D341Med (cell line): ENCODE measurements at regions not wholly inside any gene's neighbourhood (a gene's known extent, or its start where the extent isn't known, plus 50 kb on each side); places are given as distances from the start of the nearest gene placed in this dataset.
"Not testable (repeated sequence)": the region's sequence is repeated elsewhere in the genome, so short reads cannot be mapped to it uniquely, and the experiment has no call there.

Experiments
- DNase-seq: peaks from one replicate; pipeline ENCODE4 v3.0.0; 2012; ENCODE audit warnings: low spot score

DNA sequence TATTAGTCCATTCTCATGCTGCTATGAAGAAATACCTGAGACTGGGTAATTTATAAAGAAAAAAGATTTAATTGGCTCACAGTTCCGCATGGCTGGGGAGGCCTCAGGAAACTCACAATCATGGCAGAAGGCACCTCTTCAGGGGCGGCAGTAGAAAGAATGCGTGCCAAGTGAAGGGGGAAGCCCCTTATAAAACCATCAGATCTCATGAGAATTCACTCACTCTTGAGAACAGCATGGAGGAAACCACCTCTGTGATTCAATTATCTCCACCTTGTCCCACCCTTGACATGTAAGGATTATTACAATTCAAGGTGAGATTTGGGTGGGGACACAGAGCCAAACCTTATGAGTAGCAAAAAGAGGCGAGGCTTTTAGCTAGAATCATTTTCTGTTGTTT lies 60.7 kb upstream of the P2RY1 start:
- DNase-seq, result not testable (repeated sequence)

DNA sequence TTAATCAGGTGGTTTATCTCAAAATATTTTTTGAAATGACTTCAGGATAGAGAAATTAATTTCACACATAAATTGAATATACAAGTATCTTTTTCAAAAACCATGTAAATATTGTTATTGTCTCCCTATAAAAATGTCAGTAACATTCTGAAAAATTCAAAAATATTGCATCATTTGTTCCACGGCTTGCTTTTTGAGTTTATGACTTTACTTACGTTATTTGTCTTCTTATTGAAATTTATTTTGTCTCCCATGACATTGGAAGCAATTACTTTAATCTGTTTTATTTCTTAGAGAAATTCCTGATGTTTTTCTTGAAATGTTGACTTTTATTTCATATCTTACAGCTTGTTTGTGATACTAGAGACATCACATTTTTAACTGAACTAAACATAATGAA lies 56.9 kb upstream of the P2RY1 start:
- DNase-seq, result no peak

DNA sequence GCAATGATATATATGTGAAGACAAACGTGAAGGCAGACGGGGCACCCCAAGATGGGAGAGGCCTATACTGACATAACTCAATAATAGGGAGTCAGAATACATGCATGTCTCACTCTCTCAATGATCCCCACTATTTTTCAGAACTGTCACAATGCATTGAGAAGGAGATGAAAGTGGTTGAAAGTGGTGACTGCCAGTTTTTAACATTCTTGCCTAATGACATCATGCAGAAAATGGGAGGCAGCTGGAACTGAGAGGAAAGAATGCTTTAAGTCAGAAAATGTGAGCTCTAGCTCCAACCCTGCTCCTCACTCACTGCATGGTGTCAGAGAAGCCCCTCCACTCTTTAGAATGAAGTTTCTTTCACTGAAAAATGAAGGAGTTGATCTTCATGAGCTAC lies 55.3 kb upstream of the P2RY1 start:
- no peak for DNase-seq

DNA sequence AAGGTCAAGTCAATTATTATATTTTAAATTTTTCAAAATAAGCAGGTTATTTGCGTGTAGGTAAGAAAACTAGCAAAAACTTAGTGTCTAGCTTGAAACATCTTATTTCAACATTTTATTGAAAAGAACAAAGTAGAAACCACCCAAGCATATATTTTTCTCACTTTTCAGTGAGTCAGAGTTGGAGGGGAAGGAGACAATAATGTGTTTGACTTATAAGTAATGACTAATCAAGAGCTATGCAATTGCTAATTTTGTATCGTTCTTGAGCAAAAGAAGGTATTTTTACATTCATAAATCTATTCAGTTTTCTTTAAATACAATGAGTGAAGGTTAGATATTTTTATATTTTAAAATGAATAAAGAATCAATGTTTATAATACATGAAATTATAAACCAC lies 54.4 kb upstream of the P2RY1 start:
- no peak for DNase-seq

DNA sequence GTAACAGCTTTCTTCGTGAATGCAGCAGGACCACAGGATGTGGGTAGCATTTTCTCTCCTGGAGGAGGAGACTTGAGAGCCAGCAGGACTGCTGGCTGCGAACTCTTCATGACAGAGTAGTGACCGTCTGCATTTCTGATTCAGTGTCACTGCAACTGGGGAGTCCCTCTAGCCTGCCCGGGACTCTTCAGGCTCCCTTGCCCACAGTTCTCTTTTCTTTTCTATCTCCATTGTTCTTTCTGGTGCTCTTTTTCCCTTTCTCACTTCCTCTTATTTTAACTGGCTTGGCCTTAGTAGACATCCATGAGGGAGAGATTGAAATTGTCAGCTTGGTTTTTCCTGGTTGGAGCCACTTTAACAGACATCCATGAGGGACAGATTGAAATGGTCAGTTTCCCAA lies 49.9 kb upstream of the P2RY1 start:
- DNase-seq, result no peak
